Thyroid gland (tissue), 4 donors: ENCODE measurements at regions not wholly inside any gene's neighbourhood (a gene's known extent, or its start where the extent isn't known, plus 50 kb on each side); places are given as distances from the start of the nearest gene placed in this dataset.
"Not testable (repeated sequence)": the region's sequence is repeated elsewhere in the genome, so short reads cannot be mapped to it uniquely, and the experiment has no call there.

Experiments used
- POLR2A ChIP-seq, 2 donors: fragments of 450-650 bp; IDR thresholded peaks; one replicate each; pipeline ENCODE4 v1.6.1; 2017; ENCODE audit warnings: antibody characterized with exemption in 2 of 2, mild to moderate bottlenecking in 2 of 2, moderate library complexity in 1 of 2
- TF ChIP-seq, protein P1 (sequence below), 6 experiments: fragments of 200-600 bp in 3 of 6; fragments of 450-650 bp in 3 of 6; sonication (generic) in 3 of 6; IDR thresholded peaks; one replicate each; pipeline ENCODE4 v1.5.1; 2016 to 2019; ENCODE audit warnings: antibody characterized with exemption in 6 of 6, mild to moderate bottlenecking in 2 of 6, inconsistent platforms in 1 of 6, moderate library complexity in 1 of 6

DNA sequence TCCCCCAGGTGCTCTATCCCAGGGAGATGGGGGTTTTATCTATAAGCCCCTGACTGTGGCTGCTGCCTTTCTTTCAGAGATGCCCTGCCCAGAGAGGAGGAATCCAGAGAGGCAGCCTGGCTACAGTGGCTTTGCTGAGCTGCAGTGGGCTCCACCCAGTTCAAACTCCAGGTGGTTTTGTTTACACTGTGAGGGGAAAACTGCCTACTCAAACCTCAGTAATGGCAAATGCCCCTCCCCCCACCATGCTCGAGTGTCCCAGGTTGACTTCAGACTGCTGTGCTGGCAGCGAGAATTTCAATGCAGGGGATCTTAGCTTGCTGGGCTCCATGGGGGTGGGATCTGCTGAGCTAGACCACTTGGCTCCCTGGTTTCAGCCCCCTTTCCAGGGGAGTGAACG, 419.6 kb upstream of the CASK start:
- TF ChIP-seq POLR2A (IDR thresholded peaks at IDR 0.05), result not testable (repeated sequence)
- TF ChIP-seq, protein P1, sequence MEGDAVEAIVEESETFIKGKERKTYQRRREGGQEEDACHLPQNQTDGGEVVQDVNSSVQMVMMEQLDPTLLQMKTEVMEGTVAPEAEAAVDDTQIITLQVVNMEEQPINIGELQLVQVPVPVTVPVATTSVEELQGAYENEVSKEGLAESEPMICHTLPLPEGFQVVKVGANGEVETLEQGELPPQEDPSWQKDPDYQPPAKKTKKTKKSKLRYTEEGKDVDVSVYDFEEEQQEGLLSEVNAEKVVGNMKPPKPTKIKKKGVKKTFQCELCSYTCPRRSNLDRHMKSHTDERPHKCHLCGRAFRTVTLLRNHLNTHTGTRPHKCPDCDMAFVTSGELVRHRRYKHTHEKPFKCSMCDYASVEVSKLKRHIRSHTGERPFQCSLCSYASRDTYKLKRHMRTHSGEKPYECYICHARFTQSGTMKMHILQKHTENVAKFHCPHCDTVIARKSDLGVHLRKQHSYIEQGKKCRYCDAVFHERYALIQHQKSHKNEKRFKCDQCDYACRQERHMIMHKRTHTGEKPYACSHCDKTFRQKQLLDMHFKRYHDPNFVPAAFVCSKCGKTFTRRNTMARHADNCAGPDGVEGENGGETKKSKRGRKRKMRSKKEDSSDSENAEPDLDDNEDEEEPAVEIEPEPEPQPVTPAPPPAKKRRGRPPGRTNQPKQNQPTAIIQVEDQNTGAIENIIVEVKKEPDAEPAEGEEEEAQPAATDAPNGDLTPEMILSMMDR (IDR thresholded peaks at IDR 0.05), result not testable (repeated sequence)
